ENCODE measurements at regions not wholly inside any gene's neighbourhood (a gene's known extent, or its start where the extent isn't known, plus 50 kb on each side); places are given as distances from the start of the nearest gene placed in this dataset.
A peak's percentile ranks its signal among the peaks of the same experiment; 100 is the strongest.

GRCh38 chr21:27596196-27596595 lies 629.3 kb upstream of the ADAMTS5 start:
- H3K27ac ChIP-seq (replicated peaks) = peak overlapping the region; percentile 7
- no peaks in the 10 kb centered on the region for H3K36me3 ChIP-seq
- TF ChIP-seq, protein P1, sequence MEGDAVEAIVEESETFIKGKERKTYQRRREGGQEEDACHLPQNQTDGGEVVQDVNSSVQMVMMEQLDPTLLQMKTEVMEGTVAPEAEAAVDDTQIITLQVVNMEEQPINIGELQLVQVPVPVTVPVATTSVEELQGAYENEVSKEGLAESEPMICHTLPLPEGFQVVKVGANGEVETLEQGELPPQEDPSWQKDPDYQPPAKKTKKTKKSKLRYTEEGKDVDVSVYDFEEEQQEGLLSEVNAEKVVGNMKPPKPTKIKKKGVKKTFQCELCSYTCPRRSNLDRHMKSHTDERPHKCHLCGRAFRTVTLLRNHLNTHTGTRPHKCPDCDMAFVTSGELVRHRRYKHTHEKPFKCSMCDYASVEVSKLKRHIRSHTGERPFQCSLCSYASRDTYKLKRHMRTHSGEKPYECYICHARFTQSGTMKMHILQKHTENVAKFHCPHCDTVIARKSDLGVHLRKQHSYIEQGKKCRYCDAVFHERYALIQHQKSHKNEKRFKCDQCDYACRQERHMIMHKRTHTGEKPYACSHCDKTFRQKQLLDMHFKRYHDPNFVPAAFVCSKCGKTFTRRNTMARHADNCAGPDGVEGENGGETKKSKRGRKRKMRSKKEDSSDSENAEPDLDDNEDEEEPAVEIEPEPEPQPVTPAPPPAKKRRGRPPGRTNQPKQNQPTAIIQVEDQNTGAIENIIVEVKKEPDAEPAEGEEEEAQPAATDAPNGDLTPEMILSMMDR (IDR thresholded peaks at IDR 0.05; ENCODE audit: borderline replicate concordance) = no peak
- DNase-seq = no peak
- intact Hi-C loops (cut with micrococcal nuclease) = no loop called here
- H3K4me3 ChIP-seq = no peak overlapping the region
- peaks cover 9% of the 10 kb centered on the region for H3K9me3 ChIP-seq (replicated peaks)
- no peaks in the 10 kb centered on the region for H3K27me3 ChIP-seq (ENCODE audit: low read depth)
- peaks cover 10% of the 10 kb centered on the region for H3K4me1 ChIP-seq

- peaks cover 9% of the 10 kb centered on the region for H3K9me3 ChIP-seq (replicated peaks)
- no peak overlapping the region for H3K4me3 ChIP-seq
- intact Hi-C loops (cut with micrococcal nuclease) = no loop called here
- no peaks in the 10 kb centered on the region for H3K27me3 ChIP-seq (ENCODE audit: low read depth)
- no peak for DNase-seq
- TF ChIP-seq, protein P1 (IDR thresholded peaks at IDR 0.05; ENCODE audit: borderline replicate concordance) = no peak
- peaks cover 10% of the 10 kb centered on the region for H3K4me1 ChIP-seq
- H3K27ac ChIP-seq (replicated peaks) = peak overlapping the region; percentile 7
- no peaks in the 10 kb centered on the region for H3K36me3 ChIP-seq
Observed at GRCh38 chr21:27595716-27596115, 628.8 kb upstream of the ADAMTS5 start.

GRCh38 chr21:27590271-27590670 lies 623.4 kb upstream of the ADAMTS5 start:
- intact Hi-C loops (cut with micrococcal nuclease) = no loop called here
- no peaks in the 10 kb centered on the region for H3K27me3 ChIP-seq (ENCODE audit: low read depth)
- peaks cover 1% of the 10 kb centered on the region for H3K4me1 ChIP-seq
- no peaks in the 10 kb centered on the region for H3K36me3 ChIP-seq
- H3K9me3 ChIP-seq (replicated peaks) = no peaks in the 10 kb centered on the region
- peak; percentile 31 for DNase-seq
- H3K27ac ChIP-seq (replicated peaks) = peak overlapping the region; percentile 17
- no peak overlapping the region for H3K4me3 ChIP-seq
- TF ChIP-seq, protein P1 (IDR thresholded peaks at IDR 0.05; ENCODE audit: borderline replicate concordance) = no peak

DNA sequence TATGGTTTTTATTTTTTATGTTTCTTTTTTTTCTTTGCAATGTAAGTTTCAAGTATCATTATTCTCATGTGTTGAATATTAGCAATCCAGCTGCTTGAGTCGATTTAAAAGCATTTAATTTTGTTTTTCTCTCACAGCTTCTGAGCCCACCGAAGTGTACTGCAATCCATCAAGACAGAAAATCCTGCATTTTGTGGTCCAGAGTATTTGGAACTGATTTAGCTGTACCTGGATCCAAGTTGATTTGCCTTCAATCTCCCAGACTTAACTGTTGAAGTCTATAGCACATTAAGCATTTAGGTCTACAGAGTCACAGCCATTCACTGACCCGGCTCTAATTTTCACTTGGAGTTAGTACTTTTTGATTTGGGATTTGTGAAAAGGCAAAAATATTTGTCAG lies 622.9 kb upstream of the ADAMTS5 start:
- Histone ChIP-seq H3K4me1 (no peaks in the 10 kb centered on the region), H3K27me3 (ENCODE audit: low read depth) (no peaks in the 10 kb centered on the region), H3K36me3 (no peaks in the 10 kb centered on the region), H3K4me3 (no peak overlapping the region), H3K27ac (replicated peaks) (no peak overlapping the region), H3K9me3 (replicated peaks) (no peaks in the 10 kb centered on the region)
- DNase-seq = no peak
- TF ChIP-seq, protein P1 (IDR thresholded peaks at IDR 0.05; ENCODE audit: borderline replicate concordance) = no peak
- intact Hi-C loops (cut with micrococcal nuclease) = no loop called here

GRCh38 chr21:27586986-27587385 lies 620.1 kb upstream of the ADAMTS5 start:
- no peaks in the 10 kb centered on the region for H3K9me3 ChIP-seq (replicated peaks)
- DNase-seq = no peak
- no peak overlapping the region for H3K27ac ChIP-seq (replicated peaks)
- TF ChIP-seq, protein P1 (IDR thresholded peaks at IDR 0.05; ENCODE audit: borderline replicate concordance) = no peak
- no peak overlapping the region for H3K4me3 ChIP-seq
- no peaks in the 10 kb centered on the region for H3K27me3 ChIP-seq (ENCODE audit: low read depth)
- H3K4me1 ChIP-seq = no peaks in the 10 kb centered on the region
- intact Hi-C loops (cut with micrococcal nuclease) = no loop called here
- H3K36me3 ChIP-seq = no peaks in the 10 kb centered on the region

- no peaks in the 10 kb centered on the region for H3K27me3 ChIP-seq (ENCODE audit: low read depth)
- H3K4me1 ChIP-seq = no peaks in the 10 kb centered on the region
- no peaks in the 10 kb centered on the region for H3K36me3 ChIP-seq
- no peak overlapping the region for H3K27ac ChIP-seq (replicated peaks)
- intact Hi-C loops (cut with micrococcal nuclease) = no loop called here
- TF ChIP-seq, protein P1 (IDR thresholded peaks at IDR 0.05; ENCODE audit: borderline replicate concordance) = no peak
- H3K9me3 ChIP-seq (replicated peaks) = no peaks in the 10 kb centered on the region
- H3K4me3 ChIP-seq = no peak overlapping the region
- DNase-seq = no peak
Observed at GRCh38 chr21:27586326-27586725, 619.4 kb upstream of the ADAMTS5 start.

All from left ventricle myocardium inferior (tissue), 1 donor.